Panc1 (cell line): ENCODE measurements at regions not wholly inside any gene's neighbourhood (a gene's known extent, or its start where the extent isn't known, plus 50 kb on each side); places are given as distances from the start of the nearest gene placed in this dataset.

Experiments
- CTCF ChIP-seq: fragments of 450-650 bp; IDR thresholded peaks from 2 replicates; pipeline ENCODE4 v1.5.1; 2017; ENCODE audit warnings: mild to moderate bottlenecking
- POLR2AphosphoS5 ChIP-seq: IDR thresholded peaks from 2 replicates; pipeline ENCODE4 v1.6.1; 2012; ENCODE audit warnings: mild to moderate bottlenecking, low read depth, low read length, moderate library complexity
- SIN3A ChIP-seq: IDR thresholded peaks from 2 replicates; pipeline ENCODE4 v1.6.1; 2012; ENCODE audit warnings: low read depth, mild to moderate bottlenecking, low read length, moderate library complexity, borderline replicate concordance; ENCODE audit not compliant: insufficient read depth
- TCF7L2 ChIP-seq: IDR thresholded peaks from 2 replicates; pipeline ENCODE4 v1.6.1; 2011; ENCODE audit warnings: mild to moderate bottlenecking, low read depth, low read length, inconsistent platforms
- TF ChIP-seq, protein P1 (sequence below), 2 experiments: IDR thresholded peaks; 2 replicates each; pipeline ENCODE4 v1.6.1; 2011 to 2012; ENCODE audit warnings: low read depth in 2 of 2, control low read depth in 1 of 2, low read length in 1 of 2, mild to moderate bottlenecking in 1 of 2, moderate library complexity in 1 of 2; ENCODE audit not compliant: insufficient read depth in 1 of 2

GRCh38 chr4:124803641-124804040 lies 91.1 kb upstream of the ANKRD50 start:
- TF ChIP-seq CTCF, result no peak
- TF ChIP-seq, protein P1, sequence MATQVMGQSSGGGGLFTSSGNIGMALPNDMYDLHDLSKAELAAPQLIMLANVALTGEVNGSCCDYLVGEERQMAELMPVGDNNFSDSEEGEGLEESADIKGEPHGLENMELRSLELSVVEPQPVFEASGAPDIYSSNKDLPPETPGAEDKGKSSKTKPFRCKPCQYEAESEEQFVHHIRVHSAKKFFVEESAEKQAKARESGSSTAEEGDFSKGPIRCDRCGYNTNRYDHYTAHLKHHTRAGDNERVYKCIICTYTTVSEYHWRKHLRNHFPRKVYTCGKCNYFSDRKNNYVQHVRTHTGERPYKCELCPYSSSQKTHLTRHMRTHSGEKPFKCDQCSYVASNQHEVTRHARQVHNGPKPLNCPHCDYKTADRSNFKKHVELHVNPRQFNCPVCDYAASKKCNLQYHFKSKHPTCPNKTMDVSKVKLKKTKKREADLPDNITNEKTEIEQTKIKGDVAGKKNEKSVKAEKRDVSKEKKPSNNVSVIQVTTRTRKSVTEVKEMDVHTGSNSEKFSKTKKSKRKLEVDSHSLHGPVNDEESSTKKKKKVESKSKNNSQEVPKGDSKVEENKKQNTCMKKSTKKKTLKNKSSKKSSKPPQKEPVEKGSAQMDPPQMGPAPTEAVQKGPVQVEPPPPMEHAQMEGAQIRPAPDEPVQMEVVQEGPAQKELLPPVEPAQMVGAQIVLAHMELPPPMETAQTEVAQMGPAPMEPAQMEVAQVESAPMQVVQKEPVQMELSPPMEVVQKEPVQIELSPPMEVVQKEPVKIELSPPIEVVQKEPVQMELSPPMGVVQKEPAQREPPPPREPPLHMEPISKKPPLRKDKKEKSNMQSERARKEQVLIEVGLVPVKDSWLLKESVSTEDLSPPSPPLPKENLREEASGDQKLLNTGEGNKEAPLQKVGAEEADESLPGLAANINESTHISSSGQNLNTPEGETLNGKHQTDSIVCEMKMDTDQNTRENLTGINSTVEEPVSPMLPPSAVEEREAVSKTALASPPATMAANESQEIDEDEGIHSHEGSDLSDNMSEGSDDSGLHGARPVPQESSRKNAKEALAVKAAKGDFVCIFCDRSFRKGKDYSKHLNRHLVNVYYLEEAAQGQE (IDR thresholded peaks at IDR 0.05; ENCODE audit: insufficient read depth in 1 of 2, low read depth in 2 of 2, low read length in 1 of 2), result no peak
- TF ChIP-seq POLR2AphosphoS5, result no peak
- no peak for TF ChIP-seq TCF7L2
- TF ChIP-seq SIN3A, result no peak
